HFFc6 (cell line): ENCODE measurements at regions not wholly inside any gene's neighbourhood (a gene's known extent, or its start where the extent isn't known, plus 50 kb on each side); places are given as distances from the start of the nearest gene placed in this dataset.

ENCODE experiments used
- DNase-seq: peaks from one replicate; pipeline ENCODE4 v3.0.0-alpha.2; 2018
- H3K27ac Mint-ChIP-seq: 2 replicates; pipeline ENCODE4 v1.8.0; 2020; ENCODE audit warnings: mild to moderate bottlenecking, mixed read lengths
- H3K27me3 Mint-ChIP-seq: 2 replicates; pipeline ENCODE4 v1.8.0; 2021; ENCODE audit warnings: mild to moderate bottlenecking, moderate library complexity, mixed read lengths; ENCODE audit not compliant: insufficient read depth
- H3K36me3 Mint-ChIP-seq: 2 replicates; pipeline ENCODE4 v1.8.0; 2021; ENCODE audit warnings: low read depth, mixed read lengths
- H3K4me1 Mint-ChIP-seq: 2 replicates; pipeline ENCODE4 v1.8.0; 2020; ENCODE audit warnings: low read depth, mixed read lengths
- H3K4me3 Mint-ChIP-seq: 2 replicates; pipeline ENCODE4 v1.8.0; 2020; ENCODE audit warnings: mild to moderate bottlenecking, moderate library complexity, mixed read lengths
- H3K9me3 Mint-ChIP-seq: 2 replicates; pipeline ENCODE4 v1.8.0; 2020; ENCODE audit warnings: mild to moderate bottlenecking, mixed read lengths
- CTCF ChIP-seq: fragments of 200-600 bp; sonication (generic); IDR thresholded peaks from 2 replicates; pipeline ENCODE4 v1.5.0; 2021; ENCODE audit warnings: antibody characterized with exemption, mild to moderate bottlenecking

DNA sequence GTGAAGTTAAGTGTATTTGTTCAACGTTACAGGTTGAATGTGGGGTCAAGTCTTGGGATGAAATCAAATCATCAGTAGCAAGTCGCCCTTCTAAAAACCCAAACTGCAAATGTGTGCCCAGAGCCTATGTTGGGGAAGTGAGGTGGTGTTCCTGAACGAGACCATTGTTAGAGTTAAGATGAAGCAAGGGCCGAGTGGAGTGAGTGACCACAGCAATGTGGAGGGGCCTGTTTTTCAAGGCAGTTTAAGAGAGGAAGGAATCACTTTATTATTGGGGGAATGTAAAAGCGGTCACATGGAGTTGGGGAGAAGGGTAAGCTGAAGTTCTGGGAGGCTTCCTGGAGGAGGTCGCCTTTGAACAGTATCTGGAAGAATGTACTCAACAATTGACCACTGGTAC is 68.5 kb downstream of the MYCN start:
- H3K27ac Mint-ChIP-seq: no peak overlapping the region
- peaks cover 3% of the 10 kb centered on the region for H3K27me3 Mint-ChIP-seq
- no peak overlapping the region for H3K4me3 Mint-ChIP-seq
- DNase-seq: no peak
- no peak for TF ChIP-seq CTCF
- no peaks in the 10 kb centered on the region for H3K4me1 Mint-ChIP-seq
- H3K9me3 Mint-ChIP-seq: peaks cover 32% of the 10 kb centered on the region
- no peaks in the 10 kb centered on the region for H3K36me3 Mint-ChIP-seq

GRCh38 chr2:16008331-16008850 is 68.0 kb downstream of the MYCN start:
- H3K36me3 Mint-ChIP-seq: no peaks in the 10 kb centered on the region
- no peak for TF ChIP-seq CTCF
- H3K9me3 Mint-ChIP-seq: peaks cover 27% of the 10 kb centered on the region
- no peak overlapping the region for H3K27ac Mint-ChIP-seq
- no peak for DNase-seq
- peaks cover 1% of the 10 kb centered on the region for H3K27me3 Mint-ChIP-seq
- H3K4me1 Mint-ChIP-seq: no peaks in the 10 kb centered on the region
- no peak overlapping the region for H3K4me3 Mint-ChIP-seq

DNA sequence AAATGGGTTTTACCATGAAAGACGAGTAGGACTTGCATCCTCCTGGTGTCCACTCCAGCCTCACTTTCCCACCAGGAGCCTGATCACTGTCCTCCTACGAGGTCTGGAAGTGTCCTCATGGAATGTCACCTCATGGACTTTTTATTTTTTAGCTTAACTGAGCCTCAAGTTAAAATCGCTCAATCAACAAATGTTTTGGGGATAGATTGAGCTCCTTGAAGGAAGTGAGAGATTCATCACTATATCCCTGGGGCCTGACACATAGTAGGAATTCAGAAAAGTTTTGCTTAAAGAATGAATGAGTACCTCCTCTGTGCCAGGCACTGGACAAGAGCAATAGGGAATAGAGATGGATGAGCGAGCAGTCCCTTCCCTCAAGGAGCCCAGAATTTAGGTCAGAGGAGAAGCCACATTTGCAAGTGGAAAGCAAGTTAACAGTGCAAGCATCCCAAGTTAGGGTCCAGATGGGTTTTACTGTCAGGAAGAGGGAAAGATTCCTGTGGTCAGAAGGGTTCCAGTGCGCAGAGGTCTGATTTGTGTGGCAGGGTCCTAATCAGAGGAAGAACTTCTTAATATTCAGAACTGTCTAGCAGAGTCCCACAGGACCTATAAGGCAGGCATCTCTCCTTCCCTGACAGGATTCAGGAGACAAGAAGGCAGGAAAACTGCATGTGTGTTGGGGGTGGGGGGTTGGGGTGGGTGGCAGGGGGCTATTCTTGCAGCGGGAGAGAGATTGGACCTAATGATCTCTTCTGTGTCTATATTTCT is 67.0 kb downstream of the MYCN start:
- DNase-seq: no peak
- no peaks in the 10 kb centered on the region for H3K36me3 Mint-ChIP-seq
- H3K4me1 Mint-ChIP-seq: no peaks in the 10 kb centered on the region
- no peak for TF ChIP-seq CTCF
- peaks cover 17% of the 10 kb centered on the region for H3K9me3 Mint-ChIP-seq
- H3K27me3 Mint-ChIP-seq: no peaks in the 10 kb centered on the region; the same call in 1 of the 2 replicates
- no peak overlapping the region for H3K27ac Mint-ChIP-seq
- no peak overlapping the region for H3K4me3 Mint-ChIP-seq

GRCh38 chr2:16006537-16007166 is 66.3 kb downstream of the MYCN start:
- no peak for TF ChIP-seq CTCF
- H3K27me3 Mint-ChIP-seq: no peaks in the 10 kb centered on the region; the same call in 1 of the 2 replicates
- no peaks in the 10 kb centered on the region for H3K4me1 Mint-ChIP-seq
- no peaks in the 10 kb centered on the region for H3K36me3 Mint-ChIP-seq
- no peak for DNase-seq
- no peak overlapping the region for H3K4me3 Mint-ChIP-seq
- H3K27ac Mint-ChIP-seq: no peak overlapping the region
- H3K9me3 Mint-ChIP-seq: peaks cover 17% of the 10 kb centered on the region

DNA sequence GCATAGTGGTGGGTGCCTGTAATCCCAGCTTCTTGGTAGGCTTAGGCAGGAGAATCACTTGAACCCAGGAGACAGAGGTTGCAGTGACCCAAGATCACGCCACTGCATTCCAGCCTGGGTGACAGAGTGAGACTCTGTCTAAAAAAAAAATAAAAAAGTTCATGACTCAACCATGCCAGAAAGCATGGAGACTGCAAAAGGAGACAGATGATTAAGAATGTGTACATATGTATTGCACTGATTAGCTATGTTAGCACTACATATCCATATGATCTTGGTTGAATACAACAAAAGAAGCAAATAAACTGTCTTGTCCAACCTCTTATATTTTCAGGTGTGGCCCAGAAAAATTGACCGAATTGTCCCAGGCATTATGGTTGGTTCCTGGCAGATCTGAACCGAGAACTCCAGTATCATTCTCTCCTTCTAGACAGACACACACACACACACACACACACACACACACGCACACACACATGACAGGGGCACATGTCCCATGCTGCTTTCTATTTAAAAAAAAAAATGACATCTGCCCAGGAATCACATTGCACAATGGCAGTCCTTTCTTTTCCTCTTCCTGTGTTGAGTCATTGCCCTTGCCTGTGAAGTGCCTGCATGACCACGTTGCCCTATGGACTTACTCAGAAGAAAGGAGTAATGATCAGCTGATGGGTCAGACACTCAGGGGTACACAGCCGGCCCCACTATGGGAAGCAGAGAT is 65.6 kb downstream of the MYCN start:
- Mint-ChIP-seq H3K27me3 (no peaks in the 10 kb centered on the region; the same call in 1 of the 2 replicates), H3K9me3 (peaks cover 17% of the 10 kb centered on the region)

More for the DNA sequence above, 65.6 kb downstream of the MYCN start:
- Mint-ChIP-seq H3K27ac (no peak overlapping the region), H3K4me1 (no peaks in the 10 kb centered on the region), H3K36me3 (no peaks in the 10 kb centered on the region), H3K4me3 (no peak overlapping the region)
- TF ChIP-seq CTCF: no peak
- DNase-seq: no peak
